ENCODE measurements at regions not wholly inside any gene's neighbourhood (a gene's known extent, or its start where the extent isn't known, plus 50 kb on each side); places are given as distances from the start of the nearest gene placed in this dataset.

GRCh38 chr14:42190744-42191143, 584.1 kb downstream of the LRFN5 start:
- Mint-ChIP-seq H3K27ac (no peak overlapping the region), H3K9me3 (peaks cover 3% of the 10 kb centered on the region), H3K4me3 (no peak overlapping the region), H3K4me1 (no peaks in the 10 kb centered on the region), H3K36me3 (no peaks in the 10 kb centered on the region), H3K27me3 (no peaks in the 10 kb centered on the region)
- no peak for DNase-seq (ENCODE audit: low spot score in 2 of 2)
- no peak for ATAC-seq (ENCODE audit: low read depth)

- peaks cover 2% of the 10 kb centered on the region for H3K9me3 Mint-ChIP-seq
- H3K4me1 Mint-ChIP-seq = no peaks in the 10 kb centered on the region
- H3K36me3 Mint-ChIP-seq = no peaks in the 10 kb centered on the region
- ATAC-seq (ENCODE audit: low read depth) (no peak), DNase-seq (ENCODE audit: low spot score in 2 of 2) (no peak)
- no peaks in the 10 kb centered on the region for H3K27me3 Mint-ChIP-seq
- no peak overlapping the region for H3K4me3 Mint-ChIP-seq
- H3K27ac Mint-ChIP-seq = no peak overlapping the region
These were observed 581.2 kb downstream of the LRFN5 start for GRCh38 chr14:42187846-42188245.

GRCh38 chr14:42185718-42186117, 579.0 kb downstream of the LRFN5 start:
- Mint-ChIP-seq H3K9me3 (no peaks in the 10 kb centered on the region), H3K4me3 (no peak overlapping the region), H3K4me1 (no peaks in the 10 kb centered on the region), H3K36me3 (no peaks in the 10 kb centered on the region), H3K27me3 (no peaks in the 10 kb centered on the region), H3K27ac (no peak overlapping the region)
- no peak for DNase-seq (ENCODE audit: low spot score in 2 of 2)
- no peak for ATAC-seq (ENCODE audit: low read depth)

- no peak for DNase-seq (ENCODE audit: low spot score in 2 of 2)
- Mint-ChIP-seq H3K27me3 (no peaks in the 10 kb centered on the region), H3K9me3 (peaks cover 5% of the 10 kb centered on the region), H3K36me3 (no peaks in the 10 kb centered on the region), H3K4me1 (no peaks in the 10 kb centered on the region), H3K27ac (no peak overlapping the region), H3K4me3 (no peak overlapping the region)
- ATAC-seq (ENCODE audit: low read depth) = no peak
These were observed 567.7 kb downstream of the LRFN5 start for GRCh38 chr14:42174357-42174756.

- H3K4me3 Mint-ChIP-seq = no peak overlapping the region
- no peaks in the 10 kb centered on the region for H3K36me3 Mint-ChIP-seq
- no peak for DNase-seq (ENCODE audit: low spot score in 2 of 2)
- no peaks in the 10 kb centered on the region for H3K27me3 Mint-ChIP-seq
- no peaks in the 10 kb centered on the region for H3K4me1 Mint-ChIP-seq
- no peak overlapping the region for H3K27ac Mint-ChIP-seq
- peaks cover 7% of the 10 kb centered on the region for H3K9me3 Mint-ChIP-seq
- ATAC-seq (ENCODE audit: low read depth) = no peak
These were observed 566.5 kb downstream of the LRFN5 start for GRCh38 chr14:42173206-42173605.

- Mint-ChIP-seq H3K36me3 (no peaks in the 10 kb centered on the region), H3K27me3 (no peaks in the 10 kb centered on the region), H3K4me1 (no peaks in the 10 kb centered on the region), H3K9me3 (peaks cover 9% of the 10 kb centered on the region), H3K27ac (no peak overlapping the region), H3K4me3 (no peak overlapping the region)
- ATAC-seq (ENCODE audit: low read depth) = no peak
- DNase-seq (ENCODE audit: low spot score in 2 of 2) = no peak
These were observed 565.6 kb downstream of the LRFN5 start for GRCh38 chr14:42172304-42172703.

GRCh38 chr14:42163136-42163535, 556.5 kb downstream of the LRFN5 start:
- peaks cover 11% of the 10 kb centered on the region for H3K9me3 Mint-ChIP-seq
- H3K36me3 Mint-ChIP-seq = no peaks in the 10 kb centered on the region
- no peak overlapping the region for H3K4me3 Mint-ChIP-seq
- peaks cover 2% of the 10 kb centered on the region for H3K4me1 Mint-ChIP-seq
- no peak overlapping the region for H3K27ac Mint-ChIP-seq
- DNase-seq (ENCODE audit: low spot score in 2 of 2) = no peak
- no peak for ATAC-seq (ENCODE audit: low read depth)
- H3K27me3 Mint-ChIP-seq = no peaks in the 10 kb centered on the region

GRCh38 chr14:42159138-42159537, 552.5 kb downstream of the LRFN5 start:
- H3K4me1 Mint-ChIP-seq = peaks cover 2% of the 10 kb centered on the region
- no peak for DNase-seq (ENCODE audit: low spot score in 2 of 2)
- no peaks in the 10 kb centered on the region for H3K27me3 Mint-ChIP-seq
- H3K27ac Mint-ChIP-seq = no peak overlapping the region
- no peaks in the 10 kb centered on the region for H3K36me3 Mint-ChIP-seq
- no peak for ATAC-seq (ENCODE audit: low read depth)
- no peak overlapping the region for H3K4me3 Mint-ChIP-seq
- peaks cover 7% of the 10 kb centered on the region for H3K9me3 Mint-ChIP-seq

GRCh38 chr14:42149609-42150261, 543.1 kb downstream of the LRFN5 start:
- no peak overlapping the region for H3K4me3 Mint-ChIP-seq
- H3K9me3 Mint-ChIP-seq = peaks cover 1% of the 10 kb centered on the region
- no peaks in the 10 kb centered on the region for H3K27me3 Mint-ChIP-seq
- DNase-seq (ENCODE audit: low spot score in 2 of 2) = no peak
- peaks cover 2% of the 10 kb centered on the region for H3K4me1 Mint-ChIP-seq
- no peak overlapping the region for H3K27ac Mint-ChIP-seq
- no peaks in the 10 kb centered on the region for H3K36me3 Mint-ChIP-seq
- no peak for ATAC-seq (ENCODE audit: low read depth)

- no peak overlapping the region for H3K27ac Mint-ChIP-seq
- DNase-seq (ENCODE audit: low spot score in 2 of 2) (no peak), ATAC-seq (ENCODE audit: low read depth) (no peak)
- H3K4me3 Mint-ChIP-seq = no peak overlapping the region
- H3K4me1 Mint-ChIP-seq = peaks cover 2% of the 10 kb centered on the region
- no peaks in the 10 kb centered on the region for H3K36me3 Mint-ChIP-seq
- no peaks in the 10 kb centered on the region for H3K27me3 Mint-ChIP-seq
- peaks cover 1% of the 10 kb centered on the region for H3K9me3 Mint-ChIP-seq
These were observed 539.1 kb downstream of the LRFN5 start for GRCh38 chr14:42145766-42146165.

GRCh38 chr14:42143114-42143513, 536.4 kb downstream of the LRFN5 start:
- ATAC-seq (ENCODE audit: low read depth) (no peak), DNase-seq (ENCODE audit: low spot score in 2 of 2) (no peak)
- Mint-ChIP-seq H3K4me1 (no peaks in the 10 kb centered on the region), H3K9me3 (peaks cover 1% of the 10 kb centered on the region), H3K27ac (no peak overlapping the region), H3K4me3 (no peak overlapping the region), H3K27me3 (no peaks in the 10 kb centered on the region), H3K36me3 (no peaks in the 10 kb centered on the region)

GRCh38 chr14:42141328-42141727, 534.7 kb downstream of the LRFN5 start:
- Mint-ChIP-seq H3K9me3 (peaks cover 1% of the 10 kb centered on the region), H3K4me3 (no peak overlapping the region), H3K36me3 (no peaks in the 10 kb centered on the region), H3K27me3 (no peaks in the 10 kb centered on the region), H3K27ac (no peak overlapping the region), H3K4me1 (no peaks in the 10 kb centered on the region)
- no peak for DNase-seq (ENCODE audit: low spot score in 2 of 2)
- ATAC-seq (ENCODE audit: low read depth) = no peak

GRCh38 chr14:42140831-42141279, 534.2 kb downstream of the LRFN5 start:
- ATAC-seq (ENCODE audit: low read depth) = no peak
- no peaks in the 10 kb centered on the region for H3K4me1 Mint-ChIP-seq

GRCh38 chr14:42140001-42140400, 533.3 kb downstream of the LRFN5 start:
- DNase-seq (ENCODE audit: low spot score in 2 of 2) (no peak), ATAC-seq (ENCODE audit: low read depth) (no peak)
- Mint-ChIP-seq H3K4me1 (no peaks in the 10 kb centered on the region), H3K27ac (no peak overlapping the region), H3K27me3 (no peaks in the 10 kb centered on the region), H3K4me3 (no peak overlapping the region), H3K36me3 (no peaks in the 10 kb centered on the region), H3K9me3 (no peaks in the 10 kb centered on the region)

More at GRCh38 chr14:42140831-42141279, 534.2 kb downstream of the LRFN5 start:
- no peak for DNase-seq (ENCODE audit: low spot score in 2 of 2)
- Mint-ChIP-seq H3K36me3 (no peaks in the 10 kb centered on the region), H3K27ac (no peak overlapping the region), H3K4me3 (no peak overlapping the region), H3K9me3 (peaks cover 1% of the 10 kb centered on the region), H3K27me3 (no peaks in the 10 kb centered on the region)

- Mint-ChIP-seq H3K9me3 (peaks cover 2% of the 10 kb centered on the region), H3K4me3 (no peak overlapping the region), H3K36me3 (no peaks in the 10 kb centered on the region), H3K27me3 (no peaks in the 10 kb centered on the region), H3K4me1 (no peaks in the 10 kb centered on the region), H3K27ac (no peak overlapping the region)
- DNase-seq (ENCODE audit: low spot score in 2 of 2) (no peak), ATAC-seq (ENCODE audit: low read depth) (no peak)
These were observed 531.7 kb downstream of the LRFN5 start for GRCh38 chr14:42138406-42138805.

Measured in memory B cell (primary cell).